ES-I3 (cell line): ENCODE measurements at regions not wholly inside any gene's neighbourhood (a gene's known extent, or its start where the extent isn't known, plus 50 kb on each side); places are given as distances from the start of the nearest gene placed in this dataset.

Experiments
- H3K36me3 ChIP-seq: 2 replicates; pipeline ENCODE4 v1.6.1; 2013; ENCODE audit warnings: mild to moderate bottlenecking, low read length, control low read depth, moderate library complexity; ENCODE audit not compliant: insufficient read depth
- H3K4me1 ChIP-seq: 2 replicates; pipeline ENCODE4 v1.6.1; 2013; ENCODE audit warnings: mild to moderate bottlenecking, control low read depth, low read length; ENCODE audit not compliant: insufficient read depth
- H3K9ac ChIP-seq: 2 replicates; pipeline ENCODE4 v1.6.1; 2013; ENCODE audit warnings: low read depth, mild to moderate bottlenecking, low read length, moderate library complexity
- H3K9me3 ChIP-seq: 2 replicates; pipeline ENCODE4 v1.6.1; 2013; ENCODE audit warnings: mild to moderate bottlenecking, low read length, moderate library complexity; ENCODE audit not compliant: control insufficient read depth, insufficient read depth

DNA sequence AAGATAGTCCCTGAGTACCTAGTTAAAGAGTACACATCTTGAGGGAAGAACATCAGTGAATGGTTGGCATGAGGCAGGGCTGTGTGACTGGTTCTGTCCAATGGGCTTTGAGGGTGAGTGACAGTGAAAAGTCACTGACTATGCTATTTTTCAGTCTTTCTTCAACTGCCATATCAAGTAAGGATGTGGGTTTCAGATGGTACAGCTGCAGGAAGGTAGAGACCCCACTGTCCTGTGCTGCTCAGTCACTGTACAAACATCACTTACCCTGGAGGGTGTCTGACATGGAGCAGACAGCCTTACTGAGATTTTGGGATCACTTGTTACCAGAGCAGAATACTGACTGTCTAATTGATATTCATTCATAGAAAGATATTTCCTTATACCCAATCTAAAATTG lies 115.3 kb upstream of the ASCC3 start:
- Histone ChIP-seq H3K9ac (no peak overlapping the region), H3K36me3 (no peaks in the 10 kb centered on the region), H3K4me1 (peaks cover 12% of the 10 kb centered on the region; the same call in 1 of the 2 replicates), H3K9me3 (no peaks in the 10 kb centered on the region)

DNA sequence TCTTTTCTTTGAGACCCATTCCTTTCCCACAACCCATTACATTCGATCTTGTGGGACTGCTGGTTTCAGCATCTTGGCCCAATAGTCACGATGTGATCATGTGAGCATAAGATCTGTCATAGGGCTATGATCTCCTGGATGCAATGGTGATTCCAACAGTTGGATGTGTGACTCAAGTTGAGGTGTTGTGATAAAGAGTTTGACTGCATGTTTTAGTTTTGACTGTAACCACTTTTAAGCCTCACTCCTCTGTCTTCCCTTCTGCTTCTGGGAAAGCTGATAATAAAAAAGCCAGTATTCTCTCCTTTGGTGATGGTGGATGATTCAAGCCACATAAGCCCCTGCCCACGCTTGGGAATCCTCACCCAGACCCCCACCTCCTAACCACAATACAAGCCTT lies 117.0 kb upstream of the ASCC3 start:
- Histone ChIP-seq H3K9me3 (no peaks in the 10 kb centered on the region), H3K4me1 (peaks cover 12% of the 10 kb centered on the region; the same call in 1 of the 2 replicates), H3K9ac (no peak overlapping the region), H3K36me3 (no peaks in the 10 kb centered on the region)

DNA sequence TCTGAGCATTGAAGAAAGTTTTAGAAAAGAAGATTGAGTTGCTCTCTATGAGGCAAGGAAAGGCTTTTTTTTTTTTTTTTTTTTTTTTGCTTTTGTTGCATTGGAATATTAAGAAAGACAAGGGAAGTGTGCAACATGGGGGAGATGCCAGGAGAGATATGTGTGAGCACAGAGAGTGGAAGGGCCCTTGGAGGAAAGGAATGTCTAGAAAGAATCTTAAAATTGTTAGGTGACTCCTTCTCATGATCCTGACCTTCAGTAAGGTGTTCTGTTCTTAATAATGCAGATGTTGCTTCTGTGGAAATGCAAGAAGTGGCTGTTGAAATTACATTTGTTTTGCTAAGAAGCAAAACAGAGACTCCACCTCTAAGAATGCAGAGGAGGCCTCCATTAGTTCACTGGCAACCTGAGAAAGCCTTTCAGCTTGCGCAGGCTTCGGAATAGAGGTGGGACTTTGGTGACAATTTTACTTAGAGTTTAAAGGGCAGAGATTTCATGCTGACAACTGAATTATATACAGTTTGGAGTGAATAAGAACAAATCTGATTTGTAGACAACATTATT lies 118.0 kb upstream of the ASCC3 start:
- Histone ChIP-seq H3K4me1 (peaks cover 12% of the 10 kb centered on the region; the same call in 1 of the 2 replicates), H3K9ac (no peak overlapping the region), H3K9me3 (no peaks in the 10 kb centered on the region; the same call in 1 of the 2 replicates), H3K36me3 (no peaks in the 10 kb centered on the region)

DNA sequence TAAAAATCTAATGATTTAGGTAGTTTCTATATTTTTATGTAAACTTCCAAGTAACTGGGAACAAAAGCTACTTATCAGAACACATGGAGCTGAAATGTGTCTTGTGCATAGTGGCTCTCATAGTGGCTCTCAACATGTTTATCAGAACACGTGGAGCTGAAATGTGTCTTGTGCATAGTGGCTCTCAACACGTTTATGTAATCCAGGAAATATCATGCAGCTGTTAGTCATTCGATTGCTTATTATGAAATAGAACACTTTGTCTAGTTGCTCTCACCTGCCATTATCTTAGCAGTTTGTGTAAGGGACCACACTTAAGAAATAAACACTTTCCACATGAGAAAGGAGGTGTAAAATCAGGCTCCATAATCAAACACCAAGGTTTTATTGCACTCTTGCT lies 119.2 kb upstream of the ASCC3 start:
- Histone ChIP-seq H3K4me1 (peaks cover 12% of the 10 kb centered on the region; the same call in 1 of the 2 replicates), H3K9me3 (no peaks in the 10 kb centered on the region; the same call in 1 of the 2 replicates), H3K36me3 (no peaks in the 10 kb centered on the region), H3K9ac (no peak overlapping the region)

DNA sequence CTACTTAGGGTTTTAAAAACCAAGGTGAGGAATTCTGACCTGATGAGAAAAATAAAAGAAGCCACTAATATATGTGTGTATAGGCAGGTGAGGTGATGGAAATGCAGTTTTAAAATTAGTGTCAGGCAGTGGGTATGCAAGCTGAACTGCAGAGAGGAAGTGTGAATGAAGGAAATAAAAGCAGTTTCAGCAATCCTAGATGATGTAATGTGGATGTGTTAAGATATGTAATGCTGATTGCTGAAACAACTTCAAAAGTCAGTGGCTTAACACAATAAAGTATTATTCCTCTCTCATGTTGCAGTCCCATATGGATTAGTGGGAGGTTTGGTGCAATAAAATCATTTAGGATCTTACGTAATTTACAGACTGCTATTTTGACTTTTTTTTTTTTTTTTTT lies 119.9 kb upstream of the ASCC3 start:
- H3K9ac ChIP-seq, result no peak overlapping the region
- H3K4me1 ChIP-seq, result peaks cover 12% of the 10 kb centered on the region; the same call in 1 of the 2 replicates
- H3K9me3 ChIP-seq, result no peaks in the 10 kb centered on the region; the same call in 1 of the 2 replicates
- H3K36me3 ChIP-seq, result no peaks in the 10 kb centered on the region

DNA sequence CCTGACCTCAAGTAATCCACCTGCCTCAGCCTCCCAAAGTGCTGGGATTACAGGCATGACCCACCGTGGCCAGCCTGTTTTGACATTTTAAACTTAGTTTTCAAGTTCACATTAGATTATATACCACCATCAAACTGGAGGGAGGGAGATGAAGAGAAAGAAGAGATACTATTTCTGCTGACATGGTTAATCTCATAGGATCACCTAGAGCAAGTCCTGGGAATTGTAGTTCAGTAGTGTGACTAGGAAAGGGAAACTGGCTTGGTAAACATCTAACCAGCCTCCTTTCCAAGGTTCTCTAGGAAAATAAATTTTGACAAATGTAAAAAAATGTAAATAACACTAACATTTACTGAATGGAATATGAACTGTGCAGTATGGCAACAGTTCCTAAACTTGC lies 120.5 kb upstream of the ASCC3 start:
- Histone ChIP-seq H3K9ac (no peak overlapping the region), H3K4me1 (peaks cover 12% of the 10 kb centered on the region; the same call in 1 of the 2 replicates), H3K9me3 (no peaks in the 10 kb centered on the region; the same call in 1 of the 2 replicates), H3K36me3 (no peaks in the 10 kb centered on the region)

DNA sequence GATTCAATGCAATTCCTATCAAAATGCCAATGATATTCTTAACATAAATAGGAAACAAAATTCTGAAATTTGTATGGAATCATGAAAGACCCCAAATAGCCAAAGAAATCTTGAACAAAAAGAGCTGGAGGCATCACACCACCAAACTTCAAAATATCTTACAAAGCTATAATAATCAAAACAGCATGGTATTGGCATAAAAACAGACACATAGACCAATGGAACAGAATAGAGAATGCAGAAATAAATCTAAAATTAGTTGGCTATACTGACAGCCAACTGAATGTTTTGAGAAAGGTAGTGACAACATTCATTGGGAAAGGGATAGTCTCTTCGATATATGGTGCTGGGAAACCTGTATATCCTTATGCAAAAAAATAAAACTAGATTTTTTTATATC lies 121.9 kb upstream of the ASCC3 start:
- H3K36me3 ChIP-seq, result no peaks in the 10 kb centered on the region
- peaks cover 12% of the 10 kb centered on the region; the same call in 1 of the 2 replicates for H3K4me1 ChIP-seq
- no peak overlapping the region for H3K9ac ChIP-seq
- no peaks in the 10 kb centered on the region; the same call in 1 of the 2 replicates for H3K9me3 ChIP-seq

DNA sequence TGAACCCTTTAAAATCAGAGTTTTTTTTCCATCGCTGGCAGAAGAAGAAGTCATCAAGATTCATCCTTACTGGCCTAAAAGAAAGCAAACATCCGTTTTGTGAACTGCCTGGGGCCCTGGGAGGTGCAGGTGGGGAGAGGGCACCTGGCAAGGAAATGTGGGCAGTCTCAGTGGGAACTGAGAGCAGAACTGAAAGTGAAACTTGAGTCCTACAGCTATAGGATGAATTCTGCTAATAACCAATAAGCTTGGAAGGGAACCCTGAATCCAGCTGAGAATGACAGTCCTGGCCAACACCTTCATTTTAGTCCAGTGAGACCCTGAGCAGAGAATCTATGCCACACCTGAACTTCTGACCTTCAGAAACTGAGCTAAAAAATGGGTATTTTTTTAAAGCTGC lies 130.1 kb upstream of the ASCC3 start:
- no peaks in the 10 kb centered on the region for H3K4me1 ChIP-seq
- H3K9ac ChIP-seq, result no peak overlapping the region
- no peaks in the 10 kb centered on the region for H3K36me3 ChIP-seq
- no peaks in the 10 kb centered on the region for H3K9me3 ChIP-seq

DNA sequence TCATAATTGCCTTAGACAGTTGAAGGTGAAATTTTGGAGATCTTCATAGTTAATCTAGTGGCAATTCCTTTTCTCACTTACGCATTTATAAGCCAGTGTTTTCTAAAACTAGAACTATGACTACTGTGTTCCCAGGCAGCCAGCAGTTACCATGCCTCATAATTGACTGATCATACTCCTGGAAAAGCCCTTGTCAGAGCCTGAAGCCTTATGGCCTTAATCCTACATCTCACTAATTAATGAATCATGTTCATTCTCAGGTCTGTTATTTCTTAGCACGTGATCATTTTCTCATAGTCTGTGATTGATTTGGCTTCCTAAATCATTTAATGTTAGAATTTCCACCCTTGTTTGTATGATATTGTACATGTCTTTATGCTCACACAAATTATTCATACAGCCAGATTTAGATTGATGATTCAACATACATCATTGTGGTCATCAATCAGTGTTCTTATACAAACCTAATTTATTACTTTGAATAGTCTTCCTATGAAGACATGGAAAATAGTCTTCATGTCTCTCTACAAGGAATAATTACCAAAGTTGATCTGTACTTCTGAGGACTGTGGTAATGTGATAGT lies 132.6 kb upstream of the ASCC3 start:
- no peak overlapping the region for H3K9ac ChIP-seq
- no peaks in the 10 kb centered on the region for H3K4me1 ChIP-seq
- no peaks in the 10 kb centered on the region for H3K9me3 ChIP-seq
- H3K36me3 ChIP-seq, result no peaks in the 10 kb centered on the region

DNA sequence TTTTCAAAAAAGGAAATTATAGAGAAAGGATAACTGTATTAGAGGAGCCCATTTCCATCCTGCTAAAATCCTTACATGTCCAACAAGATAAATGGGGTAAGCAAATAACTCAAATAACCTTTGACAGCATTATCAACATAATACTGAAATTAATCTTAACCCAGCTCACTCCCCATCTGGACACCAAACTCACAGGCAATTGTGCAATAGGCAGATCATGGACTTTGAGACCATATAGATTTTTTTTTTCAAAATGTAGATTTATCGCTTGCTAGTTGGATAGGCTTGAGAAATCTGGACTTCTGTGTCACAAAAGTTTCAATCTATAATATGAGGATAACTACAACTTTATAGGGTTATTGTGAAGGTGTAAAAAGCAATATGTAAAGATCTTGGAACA lies 134.4 kb upstream of the ASCC3 start:
- no peaks in the 10 kb centered on the region for H3K36me3 ChIP-seq
- no peak overlapping the region for H3K9ac ChIP-seq
- no peaks in the 10 kb centered on the region for H3K9me3 ChIP-seq
- no peaks in the 10 kb centered on the region for H3K4me1 ChIP-seq

DNA sequence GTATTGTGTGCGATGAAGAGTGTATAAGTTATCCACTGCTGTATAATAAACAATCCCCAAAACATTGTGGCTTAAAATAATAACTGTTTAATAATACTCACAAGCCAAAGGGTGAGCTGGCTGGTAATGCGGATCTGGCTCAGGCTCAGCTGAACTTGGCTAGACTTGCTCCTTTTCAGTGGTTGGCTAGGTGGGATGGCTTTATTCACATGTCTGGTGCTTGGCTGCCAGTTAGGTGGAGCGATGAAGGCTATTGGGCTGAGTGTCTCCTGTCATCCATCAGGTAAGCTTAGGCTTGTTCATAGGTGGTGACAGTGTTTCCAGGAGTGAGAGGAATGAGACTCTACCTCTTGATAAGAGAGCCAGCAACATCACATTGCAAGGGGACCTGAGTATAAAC lies 135.0 kb upstream of the ASCC3 start:
- no peaks in the 10 kb centered on the region for H3K4me1 ChIP-seq
- H3K9me3 ChIP-seq, result no peaks in the 10 kb centered on the region
- no peak overlapping the region for H3K9ac ChIP-seq
- no peaks in the 10 kb centered on the region for H3K36me3 ChIP-seq

DNA sequence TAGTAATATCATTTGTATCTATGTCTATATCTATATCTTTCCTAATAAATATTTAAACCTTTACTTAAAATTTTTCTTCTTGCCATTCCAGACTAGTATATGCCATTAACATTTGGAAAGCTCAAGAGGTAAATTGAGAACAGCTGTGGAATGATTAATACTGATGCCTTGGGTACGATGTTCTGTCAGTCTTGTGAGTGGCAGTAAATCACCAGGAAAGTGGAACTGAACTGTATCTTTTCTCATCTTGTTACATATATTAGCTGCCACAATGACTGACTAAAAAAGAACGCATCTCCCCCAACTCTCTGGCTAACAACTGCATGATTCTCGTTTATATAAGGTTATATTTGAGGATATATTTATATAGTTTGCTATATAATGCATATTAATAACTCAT lies 137.0 kb upstream of the ASCC3 start:
- Histone ChIP-seq H3K36me3 (no peaks in the 10 kb centered on the region), H3K4me1 (no peaks in the 10 kb centered on the region), H3K9ac (no peak overlapping the region), H3K9me3 (no peaks in the 10 kb centered on the region)

DNA sequence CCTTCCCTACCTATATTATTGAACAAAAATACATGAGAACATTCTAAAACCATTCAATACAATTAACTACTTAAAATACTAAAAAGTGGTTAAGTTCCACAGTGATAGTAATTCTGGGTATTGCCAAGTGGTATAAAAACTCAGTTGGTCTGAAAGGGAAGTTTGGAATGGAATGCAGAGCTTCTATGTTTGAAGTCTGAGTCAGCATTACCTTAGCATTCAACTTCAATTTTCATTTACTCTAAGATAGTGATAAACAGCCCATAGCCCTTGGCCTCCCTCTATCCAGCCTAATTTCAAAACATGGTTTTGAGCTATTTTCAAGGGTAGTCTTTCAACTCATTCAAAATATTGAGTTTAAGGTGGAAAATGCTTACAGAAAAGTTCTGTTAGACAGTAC lies 140.4 kb upstream of the ASCC3 start:
- Histone ChIP-seq H3K9me3 (no peaks in the 10 kb centered on the region; the same call in 1 of the 2 replicates), H3K36me3 (no peaks in the 10 kb centered on the region), H3K9ac (no peak overlapping the region), H3K4me1 (no peaks in the 10 kb centered on the region)

DNA sequence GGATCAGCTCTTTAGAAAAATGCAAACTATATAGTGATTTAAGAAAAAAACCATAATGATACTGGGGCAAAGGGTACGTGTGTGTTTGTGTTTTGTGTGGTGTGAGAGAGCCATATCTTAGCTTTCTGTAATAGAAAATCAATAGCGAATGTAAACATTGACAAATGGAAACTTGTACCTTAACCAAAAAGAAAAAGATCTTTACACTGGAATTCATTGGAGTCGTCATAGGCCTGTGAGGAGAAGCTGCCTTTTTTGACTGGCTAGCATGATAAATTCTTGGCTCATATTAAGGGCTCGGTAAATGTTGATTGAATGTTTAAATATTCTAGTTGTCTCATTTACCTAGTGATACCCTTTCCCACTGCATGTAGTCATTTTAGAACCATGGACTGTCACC lies 161.8 kb upstream of the ASCC3 start:
- H3K9me3 ChIP-seq, result no peaks in the 10 kb centered on the region
- H3K4me1 ChIP-seq, result no peaks in the 10 kb centered on the region
- H3K36me3 ChIP-seq, result no peaks in the 10 kb centered on the region
- H3K9ac ChIP-seq, result no peak overlapping the region

DNA sequence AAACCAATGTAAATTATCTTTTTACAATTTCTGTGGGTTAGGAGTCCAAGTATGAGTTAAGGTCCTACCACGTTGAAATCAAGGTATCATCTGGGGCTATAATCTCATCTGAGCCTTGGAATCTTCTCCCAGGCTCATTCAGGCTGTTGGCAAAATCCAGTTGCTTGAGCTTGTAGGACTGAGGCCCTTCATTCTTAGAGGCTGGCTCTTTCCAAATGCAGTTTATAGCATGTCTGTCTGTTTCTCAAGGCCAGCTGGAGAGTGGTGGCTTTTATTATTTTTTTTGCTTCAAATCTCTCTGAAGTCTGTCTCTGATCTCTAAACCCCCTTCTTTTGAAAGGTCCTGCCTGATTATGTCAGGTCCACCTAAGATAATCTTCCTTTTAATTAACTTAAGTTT lies 177.2 kb upstream of the ASCC3 start:
- Histone ChIP-seq H3K9ac (no peak overlapping the region), H3K4me1 (no peaks in the 10 kb centered on the region), H3K36me3 (no peaks in the 10 kb centered on the region), H3K9me3 (peaks cover 5% of the 10 kb centered on the region; the same call in 1 of the 2 replicates)
